ENCODE measurements at regions not wholly inside any gene's neighbourhood (a gene's known extent, or its start where the extent isn't known, plus 50 kb on each side); places are given as distances from the start of the nearest gene placed in this dataset.

DNA sequence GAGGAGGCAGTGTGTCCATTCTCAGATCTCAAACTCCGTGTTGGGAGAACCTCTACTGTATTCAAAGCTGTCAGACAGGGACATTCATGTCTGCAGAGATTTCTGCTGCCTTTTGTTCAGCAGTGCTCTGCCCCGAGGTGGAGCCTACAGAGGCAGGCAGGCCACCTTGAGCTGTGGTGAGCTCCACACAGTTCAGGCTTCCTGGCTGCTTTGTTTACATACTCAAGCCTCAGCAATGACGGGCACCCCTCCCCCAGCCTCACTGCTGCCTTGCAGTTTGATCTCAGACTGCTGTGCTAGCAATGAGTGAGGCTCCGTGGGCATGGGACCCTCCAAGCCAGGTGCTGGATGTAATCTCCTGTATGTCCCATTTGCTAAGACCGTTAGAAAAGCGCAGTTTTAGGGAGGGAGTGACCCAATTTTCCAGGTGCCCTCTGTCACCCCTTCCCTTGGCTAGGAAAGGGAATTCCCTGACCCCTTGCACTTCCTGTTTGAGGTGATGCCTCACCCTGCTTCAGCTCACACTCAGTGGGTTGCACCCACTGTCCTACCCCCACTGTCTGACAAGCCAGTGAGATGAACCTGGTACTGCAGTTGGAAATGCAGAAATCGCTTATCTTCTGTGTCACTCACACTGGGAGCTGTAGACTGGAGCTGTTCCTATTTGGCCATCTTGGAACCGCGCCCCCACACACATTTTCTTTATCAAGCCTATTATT is 458.9 kb upstream of the HSFY2 start:
- ChIA-PET POLR2A (no interaction called here), CTCF (no interaction called here)
- Histone ChIP-seq H3K27ac (ENCODE audit: low read length) (no peak overlapping the region), H3K4me3 (ENCODE audit: low read depth in 2 of 2, low read length in 2 of 2) (no peak overlapping the region), H3K9me3 (ENCODE audit: control insufficient read depth, insufficient read depth, low read depth, low read length) (no peaks in the 10 kb centered on the region), H3K36me3 (ENCODE audit: control insufficient read depth, insufficient read depth, low read length) (no peaks in the 10 kb centered on the region), H3K27me3 (ENCODE audit: control insufficient read depth, insufficient read depth, low read length) (no peaks in the 10 kb centered on the region), H3K4me1 (ENCODE audit: control insufficient read depth, insufficient read depth, low read length) (no peaks in the 10 kb centered on the region)
- in situ Hi-C loops (cut with HindIII; ENCODE audit: low pct_unique_long_range_greater_than_20kb, low sequenced_read_pairs) (no loop called here), intact Hi-C loops (cut with micrococcal nuclease; ENCODE audit: unreplicated experiment) (no loop called here)
- DNase-seq (ENCODE audit: low read depth, low spot score) (no peak), ATAC-seq (no peak)
- no peak for TF ChIP-seq SIN3A (IDR thresholded peaks at IDR 0.05; ENCODE audit: borderline replicate concordance, insufficient read depth, low read depth, low read length)
- TF ChIP-seq POLR2AphosphoS5 (IDR thresholded peaks at IDR 0.05; ENCODE audit: low read depth, low read length) = no peak
- TF ChIP-seq, protein P1, sequence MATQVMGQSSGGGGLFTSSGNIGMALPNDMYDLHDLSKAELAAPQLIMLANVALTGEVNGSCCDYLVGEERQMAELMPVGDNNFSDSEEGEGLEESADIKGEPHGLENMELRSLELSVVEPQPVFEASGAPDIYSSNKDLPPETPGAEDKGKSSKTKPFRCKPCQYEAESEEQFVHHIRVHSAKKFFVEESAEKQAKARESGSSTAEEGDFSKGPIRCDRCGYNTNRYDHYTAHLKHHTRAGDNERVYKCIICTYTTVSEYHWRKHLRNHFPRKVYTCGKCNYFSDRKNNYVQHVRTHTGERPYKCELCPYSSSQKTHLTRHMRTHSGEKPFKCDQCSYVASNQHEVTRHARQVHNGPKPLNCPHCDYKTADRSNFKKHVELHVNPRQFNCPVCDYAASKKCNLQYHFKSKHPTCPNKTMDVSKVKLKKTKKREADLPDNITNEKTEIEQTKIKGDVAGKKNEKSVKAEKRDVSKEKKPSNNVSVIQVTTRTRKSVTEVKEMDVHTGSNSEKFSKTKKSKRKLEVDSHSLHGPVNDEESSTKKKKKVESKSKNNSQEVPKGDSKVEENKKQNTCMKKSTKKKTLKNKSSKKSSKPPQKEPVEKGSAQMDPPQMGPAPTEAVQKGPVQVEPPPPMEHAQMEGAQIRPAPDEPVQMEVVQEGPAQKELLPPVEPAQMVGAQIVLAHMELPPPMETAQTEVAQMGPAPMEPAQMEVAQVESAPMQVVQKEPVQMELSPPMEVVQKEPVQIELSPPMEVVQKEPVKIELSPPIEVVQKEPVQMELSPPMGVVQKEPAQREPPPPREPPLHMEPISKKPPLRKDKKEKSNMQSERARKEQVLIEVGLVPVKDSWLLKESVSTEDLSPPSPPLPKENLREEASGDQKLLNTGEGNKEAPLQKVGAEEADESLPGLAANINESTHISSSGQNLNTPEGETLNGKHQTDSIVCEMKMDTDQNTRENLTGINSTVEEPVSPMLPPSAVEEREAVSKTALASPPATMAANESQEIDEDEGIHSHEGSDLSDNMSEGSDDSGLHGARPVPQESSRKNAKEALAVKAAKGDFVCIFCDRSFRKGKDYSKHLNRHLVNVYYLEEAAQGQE (IDR thresholded peaks at IDR 0.05; ENCODE audit: insufficient read depth in 1 of 2, low read depth in 2 of 2, low read length in 1 of 2) = no peak
- TF ChIP-seq TCF7L2 (IDR thresholded peaks at IDR 0.05; ENCODE audit: low read depth, low read length) = no peak
- no TSS peak for BruUV-seq (replicated peaks)

DNA sequence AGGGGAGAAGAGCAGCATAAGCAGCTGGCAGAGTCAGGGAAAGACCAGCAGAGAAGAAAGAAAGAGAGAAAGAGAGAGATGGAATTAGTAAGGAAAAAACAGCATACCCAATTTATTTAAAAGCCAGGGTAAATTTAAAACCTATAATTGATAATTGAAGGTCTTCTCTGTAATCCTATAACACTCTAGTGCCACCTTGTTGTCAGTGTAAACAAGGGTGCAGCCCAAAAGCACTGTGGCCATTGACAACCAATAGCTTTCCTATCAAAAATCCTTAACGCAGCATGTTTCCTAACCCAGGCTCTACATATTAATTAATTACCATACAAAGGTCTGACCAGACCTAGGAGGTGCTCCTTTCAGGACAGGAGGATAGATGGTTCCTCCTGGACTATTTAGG is 447.2 kb upstream of the HSFY2 start:
- intact Hi-C loops (cut with micrococcal nuclease; ENCODE audit: unreplicated experiment) = no loop called here
- DNase-seq (ENCODE audit: low read depth, low spot score) = no peak
- H3K27ac ChIP-seq (ENCODE audit: low read length) = no peak overlapping the region
- H3K36me3 ChIP-seq (ENCODE audit: control insufficient read depth, insufficient read depth, low read length) = no peaks in the 10 kb centered on the region
- no peaks in the 10 kb centered on the region for H3K4me1 ChIP-seq (ENCODE audit: control insufficient read depth, insufficient read depth, low read length)
- TF ChIP-seq POLR2AphosphoS5 (IDR thresholded peaks at IDR 0.05; ENCODE audit: low read depth, low read length) = no peak
- TF ChIP-seq SIN3A (IDR thresholded peaks at IDR 0.05; ENCODE audit: borderline replicate concordance, insufficient read depth, low read depth, low read length) = no peak
- no peak for TF ChIP-seq TCF7L2 (IDR thresholded peaks at IDR 0.05; ENCODE audit: low read depth, low read length)
- TF ChIP-seq, protein P2, sequence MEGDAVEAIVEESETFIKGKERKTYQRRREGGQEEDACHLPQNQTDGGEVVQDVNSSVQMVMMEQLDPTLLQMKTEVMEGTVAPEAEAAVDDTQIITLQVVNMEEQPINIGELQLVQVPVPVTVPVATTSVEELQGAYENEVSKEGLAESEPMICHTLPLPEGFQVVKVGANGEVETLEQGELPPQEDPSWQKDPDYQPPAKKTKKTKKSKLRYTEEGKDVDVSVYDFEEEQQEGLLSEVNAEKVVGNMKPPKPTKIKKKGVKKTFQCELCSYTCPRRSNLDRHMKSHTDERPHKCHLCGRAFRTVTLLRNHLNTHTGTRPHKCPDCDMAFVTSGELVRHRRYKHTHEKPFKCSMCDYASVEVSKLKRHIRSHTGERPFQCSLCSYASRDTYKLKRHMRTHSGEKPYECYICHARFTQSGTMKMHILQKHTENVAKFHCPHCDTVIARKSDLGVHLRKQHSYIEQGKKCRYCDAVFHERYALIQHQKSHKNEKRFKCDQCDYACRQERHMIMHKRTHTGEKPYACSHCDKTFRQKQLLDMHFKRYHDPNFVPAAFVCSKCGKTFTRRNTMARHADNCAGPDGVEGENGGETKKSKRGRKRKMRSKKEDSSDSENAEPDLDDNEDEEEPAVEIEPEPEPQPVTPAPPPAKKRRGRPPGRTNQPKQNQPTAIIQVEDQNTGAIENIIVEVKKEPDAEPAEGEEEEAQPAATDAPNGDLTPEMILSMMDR (IDR thresholded peaks at IDR 0.05) = no peak
- TF ChIP-seq, protein P1 (IDR thresholded peaks at IDR 0.05; ENCODE audit: insufficient read depth in 1 of 2, low read depth in 2 of 2, low read length in 1 of 2) = no peak
- H3K4me3 ChIP-seq (ENCODE audit: low read depth in 2 of 2, low read length in 2 of 2) = no peak overlapping the region
- no peaks in the 10 kb centered on the region for H3K27me3 ChIP-seq (ENCODE audit: control insufficient read depth, insufficient read depth, low read length)
- in situ Hi-C loops (cut with HindIII; ENCODE audit: low pct_unique_long_range_greater_than_20kb, low sequenced_read_pairs) = no loop called here
- no peak for ATAC-seq
- no peaks in the 10 kb centered on the region for H3K9me3 ChIP-seq (ENCODE audit: control insufficient read depth, insufficient read depth, low read depth, low read length)
- no TSS peak for BruUV-seq (replicated peaks)
- ChIA-PET POLR2A (no interaction called here), CTCF (no interaction called here)
